IMR-90 (cell line): ENCODE measurements at regions not wholly inside any gene's neighbourhood (a gene's known extent, or its start where the extent isn't known, plus 50 kb on each side); places are given as distances from the start of the nearest gene placed in this dataset.

Experiments used
- CTCF ChIP-seq: conservative IDR thresholded peaks from 2 replicates; pipeline ENCODE4 v1.5.1; 2012; ENCODE audit warnings: mild to moderate bottlenecking, low read depth, low read length, improper control_type of control experiment
- POLR2A ChIP-seq: IDR thresholded peaks from 2 replicates; pipeline ENCODE4 v1.6.1; 2012; ENCODE audit warnings: mild to moderate bottlenecking, low read depth, low read length
- RCOR1 ChIP-seq: IDR thresholded peaks from 2 replicates; pipeline ENCODE4 v1.6.1; 2012; ENCODE audit warnings: mild to moderate bottlenecking, low read length, improper control_type of control experiment; ENCODE audit not compliant: insufficient replicate concordance
- SMC3 ChIP-seq: fragments of 150-350 bp; IDR thresholded peaks from 2 replicates; pipeline ENCODE4 v1.6.1; 2016; ENCODE audit warnings: low read depth, mild to moderate bottlenecking, antibody characterized with exemption, low read length, moderate library complexity

- TF ChIP-seq CTCF = no peak
- TF ChIP-seq SMC3 = no peak
- TF ChIP-seq POLR2A = no peak
- TF ChIP-seq RCOR1 = no peak
Observed at GRCh38 chr2:49490710-49491109, 336.4 kb upstream of the FSHR start.
